ENCODE measurements at regions not wholly inside any gene's neighbourhood (a gene's known extent, or its start where the extent isn't known, plus 50 kb on each side); places are given as distances from the start of the nearest gene placed in this dataset.

DNA sequence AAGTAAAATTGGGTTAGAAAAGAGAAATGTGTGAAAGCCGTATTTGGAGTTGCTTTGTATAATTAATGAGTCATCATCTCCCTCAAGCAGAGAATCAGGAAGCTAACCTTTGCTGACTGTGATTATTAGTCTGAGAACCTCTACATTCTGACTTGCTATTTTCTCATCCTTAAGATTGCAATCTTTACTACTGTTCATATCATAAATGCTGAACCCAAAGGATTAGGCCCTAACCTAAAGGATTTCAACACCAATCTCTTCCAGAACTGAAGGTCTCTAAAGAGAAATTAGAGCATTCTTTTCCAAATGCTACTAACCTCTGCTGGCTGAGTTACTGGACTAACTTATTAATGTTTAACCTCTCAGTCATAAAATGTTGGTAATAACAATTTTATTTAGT is 538.1 kb upstream of the MEF2C start:
- peak; percentile 70 for DNase-seq (ENCODE audit: low read depth, low spot score)
- H2AFZ ChIP-seq (ENCODE audit: low read depth, low read length): peak overlapping the region; percentile 29
- POLR2A ChIA-PET: no interaction called here

More for the DNA sequence above, 538.1 kb upstream of the MEF2C start:
- Histone ChIP-seq H3K9ac (replicated peaks; ENCODE audit: extremely low read depth, insufficient read depth, low read length) (no peak overlapping the region), H3K27me3 (ENCODE audit: control insufficient read depth in 2 of 2, insufficient read depth in 2 of 2, low read length in 2 of 2) (no peaks in the 10 kb centered on the region), H3K4me2 (ENCODE audit: insufficient read depth, low read length) (peak overlapping the region; percentile 11), H3K4me3 (replicated peaks in 1 of 3; ENCODE audit: insufficient read depth in 1 of 3, low read depth in 1 of 3, low read length in 3 of 3) (no peak overlapping the region), H3K36me3 (ENCODE audit: control insufficient read depth in 2 of 2, extremely low read depth in 1 of 2, insufficient read depth in 2 of 2, low read length in 2 of 2) (no peaks in the 10 kb centered on the region), H4K20me1 (replicated peaks; ENCODE audit: control insufficient read depth, extremely low read depth, insufficient read depth, low read length) (no peaks in the 10 kb centered on the region), H3K4me1 (ENCODE audit: control insufficient read depth, extremely low read depth, insufficient read depth, low read length) (peaks cover 8% of the 10 kb centered on the region), H3K27ac (ENCODE audit: insufficient read depth, low read depth, low read length) (no peak overlapping the region), H3K9me3 (replicated peaks; ENCODE audit: control insufficient read depth, insufficient read depth, low read length) (no peaks in the 10 kb centered on the region), H3K9me1 (replicated peaks; ENCODE audit: control insufficient read depth, extremely low read depth, insufficient read depth, low read length) (no peaks in the 10 kb centered on the region), H3K79me2 (ENCODE audit: control insufficient read depth, insufficient read depth, low read length) (no peaks in the 10 kb centered on the region)
- no TSS peak for BruUV-seq (replicated peaks)
- dilution Hi-C loops (cut with MboI; ENCODE audit: extremely low pct_ligation_motif_present, low sequenced_read_pairs): no loop called here
- intact Hi-C loops (cut with micrococcal nuclease): no loop called here
- TF ChIP-seq FOS (IDR thresholded peaks at IDR 0.05; ENCODE audit: borderline replicate concordance, insufficient read depth, low read length) (peak; percentile 70), POLR2A (IDR thresholded peaks at IDR 0.05; ENCODE audit: low read depth, low read length) (no peak), GATA2 (IDR thresholded peaks at IDR 0.05; ENCODE audit: insufficient read depth, insufficient read length, low read depth, low read length) (peak; percentile 50), POLR2AphosphoS5 (IDR thresholded peaks at IDR 0.05; ENCODE audit: insufficient read depth, low read depth, low read length) (no peak), MYC (IDR thresholded peaks at IDR 0.05; ENCODE audit: low read depth, low read length) (no peak), MAX (IDR thresholded peaks at IDR 0.05; ENCODE audit: insufficient read depth, insufficient read length) (no peak), JUN (IDR thresholded peaks at IDR 0.05; ENCODE audit: borderline replicate concordance, insufficient read depth, insufficient read length, low read depth) (peak; percentile 68), EZH2 (IDR thresholded peaks at IDR 0.05; ENCODE audit: borderline replicate concordance, low read depth, low read length, severe bottlenecking) (no peak)
- TF ChIP-seq, protein P1, sequence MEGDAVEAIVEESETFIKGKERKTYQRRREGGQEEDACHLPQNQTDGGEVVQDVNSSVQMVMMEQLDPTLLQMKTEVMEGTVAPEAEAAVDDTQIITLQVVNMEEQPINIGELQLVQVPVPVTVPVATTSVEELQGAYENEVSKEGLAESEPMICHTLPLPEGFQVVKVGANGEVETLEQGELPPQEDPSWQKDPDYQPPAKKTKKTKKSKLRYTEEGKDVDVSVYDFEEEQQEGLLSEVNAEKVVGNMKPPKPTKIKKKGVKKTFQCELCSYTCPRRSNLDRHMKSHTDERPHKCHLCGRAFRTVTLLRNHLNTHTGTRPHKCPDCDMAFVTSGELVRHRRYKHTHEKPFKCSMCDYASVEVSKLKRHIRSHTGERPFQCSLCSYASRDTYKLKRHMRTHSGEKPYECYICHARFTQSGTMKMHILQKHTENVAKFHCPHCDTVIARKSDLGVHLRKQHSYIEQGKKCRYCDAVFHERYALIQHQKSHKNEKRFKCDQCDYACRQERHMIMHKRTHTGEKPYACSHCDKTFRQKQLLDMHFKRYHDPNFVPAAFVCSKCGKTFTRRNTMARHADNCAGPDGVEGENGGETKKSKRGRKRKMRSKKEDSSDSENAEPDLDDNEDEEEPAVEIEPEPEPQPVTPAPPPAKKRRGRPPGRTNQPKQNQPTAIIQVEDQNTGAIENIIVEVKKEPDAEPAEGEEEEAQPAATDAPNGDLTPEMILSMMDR (IDR thresholded peaks at IDR 0.05; ENCODE audit: extremely low read depth in 1 of 2, insufficient read depth in 1 of 2, low read depth in 1 of 2, low read length in 2 of 2): no peak
- CTCF ChIA-PET: no interaction called here
- no peak for FAIRE-seq

Data from endothelial cell of umbilical vein (primary cell).